WTC11 (cell line): ENCODE measurements at regions not wholly inside any gene's neighbourhood (a gene's known extent, or its start where the extent isn't known, plus 50 kb on each side); places are given as distances from the start of the nearest gene placed in this dataset.

Experiments
- ATAC-seq: fragments of 200-7000 bp; cut with Tn5 transposase; 2 replicates; pipeline ENCODE4 v1.10.0; 2021; ENCODE audit warnings: mild to moderate bottlenecking, moderate library complexity
- CTCF ChIA-PET: fragments of 300-600 bp; sonication (Branson Sonifier 250); formaldehyde crosslinking; loops from one replicate; lab custom pipeline; 2021; ENCODE audit warnings: antibody characterized with exemption; lab: Charles Lee
- POLR2A ChIA-PET: fragments of 350-600 bp; sonication (Branson Sonifier 250); formaldehyde crosslinking; loops from one replicate; lab custom pipeline; 2021; ENCODE audit warnings: antibody characterized with exemption; lab: Charles Lee
- DNase-seq: peaks from one replicate; pipeline ENCODE4 v3.0.0; 2021; ENCODE audit warnings: low spot score
- H3K27ac Mint-ChIP-seq: 2 replicates; pipeline ENCODE4 v1.8.0; 2021; ENCODE audit warnings: mixed read lengths
- H3K27me3 Mint-ChIP-seq: 2 replicates; pipeline ENCODE4 v1.8.0; 2021; ENCODE audit warnings: low read depth, mild to moderate bottlenecking, moderate library complexity, mixed read lengths
- H3K36me3 Mint-ChIP-seq: 2 replicates; pipeline ENCODE4 v1.8.0; 2021; ENCODE audit warnings: mixed read lengths
- H3K4me1 Mint-ChIP-seq: 2 replicates; pipeline ENCODE4 v1.8.0; 2022; ENCODE audit warnings: mixed read lengths
- H3K4me3 Mint-ChIP-seq: 2 replicates; pipeline ENCODE4 v1.8.0; 2021; ENCODE audit warnings: mild to moderate bottlenecking, moderate library complexity, mixed read lengths
- H3K9me3 Mint-ChIP-seq: 2 replicates; pipeline ENCODE4 v1.8.0; 2021; ENCODE audit warnings: mixed read lengths
- AFF4 ChIP-seq: sonication (generic); formaldehyde crosslinking; IDR thresholded peaks from 2 replicates; pipeline ENCODE4 v1.8.1; 2023; ENCODE audit warnings: mild to moderate bottlenecking, missing genetic modification reagents, borderline replicate concordance
- ATF6 ChIP-seq: sonication (generic); formaldehyde crosslinking; IDR thresholded peaks from 2 replicates; pipeline ENCODE4 v1.8.1; 2023; ENCODE audit warnings: mild to moderate bottlenecking, missing genetic modification reagents
- CREM ChIP-seq: sonication (generic); formaldehyde crosslinking; IDR thresholded peaks from 2 replicates; pipeline ENCODE4 v1.8.1; 2022; ENCODE audit warnings: mild to moderate bottlenecking, missing genetic modification reagents, moderate library complexity
- E2F5 ChIP-seq: sonication (generic); formaldehyde crosslinking; IDR thresholded peaks from 2 replicates; pipeline ENCODE4 v1.8.1; 2022; ENCODE audit warnings: mild to moderate bottlenecking, moderate library complexity, missing genetic modification reagents
- FOXP1 ChIP-seq: sonication (generic); formaldehyde crosslinking; IDR thresholded peaks from 2 replicates; pipeline ENCODE4 v1.8.0; 2022; ENCODE audit warnings: missing genetic modification reagents, mild to moderate bottlenecking, moderate library complexity, borderline replicate concordance
- KAT7 ChIP-seq: sonication (generic); formaldehyde crosslinking; IDR thresholded peaks from 2 replicates; pipeline ENCODE4 v1.8.1; 2023; ENCODE audit warnings: missing genetic modification reagents, mild to moderate bottlenecking, borderline replicate concordance
- MYBL2 ChIP-seq: sonication (generic); formaldehyde crosslinking; IDR thresholded peaks from 2 replicates; pipeline ENCODE4 v1.8.1; 2023; ENCODE audit warnings: mild to moderate bottlenecking, moderate library complexity, missing genetic modification reagents
- NFATC4 ChIP-seq: fragments of 250-450 bp; sonication (Bioruptor Pico); IDR thresholded peaks from 2 replicates; pipeline ENCODE4 v1.9.0; 2021; ENCODE audit warnings: mild to moderate bottlenecking
- OVOL2 ChIP-seq: fragments of 250-450 bp; sonication (Bioruptor Pico); IDR thresholded peaks from 2 replicates; pipeline ENCODE4 v1.9.0; 2021; ENCODE audit warnings: mild to moderate bottlenecking, borderline replicate concordance
- PRDM15 ChIP-seq: sonication (generic); formaldehyde crosslinking; IDR thresholded peaks from 2 replicates; pipeline ENCODE4 v1.8.0; 2022; ENCODE audit warnings: missing genetic modification reagents
- PRRX2 ChIP-seq: fragments of 250-450 bp; sonication (Bioruptor Pico); IDR thresholded peaks from 2 replicates; pipeline ENCODE4 v1.8.0; 2021; ENCODE audit warnings: mild to moderate bottlenecking
- RELA ChIP-seq: sonication (generic); formaldehyde crosslinking; IDR thresholded peaks from 2 replicates; pipeline ENCODE4 v1.8.1; 2022; ENCODE audit warnings: missing genetic modification reagents, mild to moderate bottlenecking, borderline replicate concordance
- ZNF232 ChIP-seq: sonication (generic); formaldehyde crosslinking; IDR thresholded peaks from 2 replicates; pipeline ENCODE4 v1.8.0; 2022; ENCODE audit warnings: mild to moderate bottlenecking, missing genetic modification reagents
- ZNF396 ChIP-seq: fragments of 250-450 bp; sonication (Bioruptor Pico); IDR thresholded peaks from 2 replicates; pipeline ENCODE4 v1.8.0; 2021; ENCODE audit warnings: mild to moderate bottlenecking, moderate library complexity, borderline replicate concordance
- ZNF425 ChIP-seq: fragments of 250-450 bp; sonication (Bioruptor Pico); conservative IDR thresholded peaks from 2 replicates; pipeline ENCODE4 v1.9.0; 2021; ENCODE audit warnings: mild to moderate bottlenecking
- TF ChIP-seq, protein P1 (sequence below): fragments of 200-600 bp; IDR thresholded peaks from 2 replicates; pipeline ENCODE4 v1.8.0; 2022; ENCODE audit warnings: antibody characterized with exemption
- TF ChIP-seq, protein P2 (sequence below): sonication (generic); formaldehyde crosslinking; IDR thresholded peaks from 2 replicates; pipeline ENCODE4 v1.8.0; 2022; ENCODE audit warnings: mild to moderate bottlenecking, missing genetic modification reagents

- TF ChIP-seq, protein P1, sequence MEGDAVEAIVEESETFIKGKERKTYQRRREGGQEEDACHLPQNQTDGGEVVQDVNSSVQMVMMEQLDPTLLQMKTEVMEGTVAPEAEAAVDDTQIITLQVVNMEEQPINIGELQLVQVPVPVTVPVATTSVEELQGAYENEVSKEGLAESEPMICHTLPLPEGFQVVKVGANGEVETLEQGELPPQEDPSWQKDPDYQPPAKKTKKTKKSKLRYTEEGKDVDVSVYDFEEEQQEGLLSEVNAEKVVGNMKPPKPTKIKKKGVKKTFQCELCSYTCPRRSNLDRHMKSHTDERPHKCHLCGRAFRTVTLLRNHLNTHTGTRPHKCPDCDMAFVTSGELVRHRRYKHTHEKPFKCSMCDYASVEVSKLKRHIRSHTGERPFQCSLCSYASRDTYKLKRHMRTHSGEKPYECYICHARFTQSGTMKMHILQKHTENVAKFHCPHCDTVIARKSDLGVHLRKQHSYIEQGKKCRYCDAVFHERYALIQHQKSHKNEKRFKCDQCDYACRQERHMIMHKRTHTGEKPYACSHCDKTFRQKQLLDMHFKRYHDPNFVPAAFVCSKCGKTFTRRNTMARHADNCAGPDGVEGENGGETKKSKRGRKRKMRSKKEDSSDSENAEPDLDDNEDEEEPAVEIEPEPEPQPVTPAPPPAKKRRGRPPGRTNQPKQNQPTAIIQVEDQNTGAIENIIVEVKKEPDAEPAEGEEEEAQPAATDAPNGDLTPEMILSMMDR: no peak
- TF ChIP-seq ZNF396 (CRISPR knock-in tag): no peak
- TF ChIP-seq PRRX2 (CRISPR knock-in tag): no peak
These were observed 198.5 kb upstream of the SMIM21 start (continued) for GRCh38 chr18:75625966-75626365.

DNA sequence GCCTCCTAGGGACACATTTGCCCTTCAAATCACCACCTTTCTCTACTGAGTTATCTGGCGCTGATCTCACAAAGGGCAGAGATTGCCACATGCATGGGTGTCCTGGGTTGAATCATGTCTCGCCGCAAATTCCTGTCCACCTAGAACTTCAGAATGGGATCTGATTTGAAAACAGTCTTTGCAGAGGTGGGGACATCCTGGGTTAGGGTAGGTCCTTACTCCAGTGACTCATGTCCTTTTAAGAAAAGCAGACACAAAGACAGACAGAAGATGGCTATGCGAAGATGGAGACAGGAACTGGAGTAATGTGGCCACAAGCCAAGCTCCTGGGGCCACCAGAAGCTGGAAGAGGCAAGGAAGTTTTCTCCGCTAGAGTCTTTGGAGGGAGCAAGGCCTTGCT, 197.4 kb upstream of the SMIM21 start:
- ChIA-PET POLR2A (no interaction called here), CTCF (no interaction called here)
- Mint-ChIP-seq H3K27me3 (no peaks in the 10 kb centered on the region; the same call in 1 of the 2 replicates), H3K27ac (no peak overlapping the region), H3K4me3 (no peak overlapping the region), H3K4me1 (no peaks in the 10 kb centered on the region), H3K36me3 (no peaks in the 10 kb centered on the region), H3K9me3 (peaks cover 13% of the 10 kb centered on the region)
- TF ChIP-seq ATF6 (CRISPR knock-in tag) (no peak), FOXP1 (CRISPR knock-in tag) (no peak), MYBL2 (CRISPR knock-in tag) (no peak), ZNF232 (CRISPR knock-in tag) (no peak), OVOL2 (CRISPR knock-in tag) (no peak), PRDM15 (CRISPR knock-in tag) (no peak)
- ATAC-seq (no peak), DNase-seq (no peak)

GRCh38 chr18:75621818-75622217, 194.3 kb upstream of the SMIM21 start:
- no peak for DNase-seq
- no peaks in the 10 kb centered on the region; the same call in 1 of the 2 replicates for H3K27me3 Mint-ChIP-seq
- no peak overlapping the region for H3K27ac Mint-ChIP-seq
- H3K9me3 Mint-ChIP-seq: peaks cover 12% of the 10 kb centered on the region
- H3K36me3 Mint-ChIP-seq: no peaks in the 10 kb centered on the region
- ChIA-PET POLR2A (no interaction called here), CTCF (no interaction called here)
- H3K4me3 Mint-ChIP-seq: no peak overlapping the region
- no peak for ATAC-seq
- H3K4me1 Mint-ChIP-seq: 0 out of 2 replicates have a peak, but pooled peaks cover 2% of the 10 kb centered on the region
- TF ChIP-seq, protein P2, sequence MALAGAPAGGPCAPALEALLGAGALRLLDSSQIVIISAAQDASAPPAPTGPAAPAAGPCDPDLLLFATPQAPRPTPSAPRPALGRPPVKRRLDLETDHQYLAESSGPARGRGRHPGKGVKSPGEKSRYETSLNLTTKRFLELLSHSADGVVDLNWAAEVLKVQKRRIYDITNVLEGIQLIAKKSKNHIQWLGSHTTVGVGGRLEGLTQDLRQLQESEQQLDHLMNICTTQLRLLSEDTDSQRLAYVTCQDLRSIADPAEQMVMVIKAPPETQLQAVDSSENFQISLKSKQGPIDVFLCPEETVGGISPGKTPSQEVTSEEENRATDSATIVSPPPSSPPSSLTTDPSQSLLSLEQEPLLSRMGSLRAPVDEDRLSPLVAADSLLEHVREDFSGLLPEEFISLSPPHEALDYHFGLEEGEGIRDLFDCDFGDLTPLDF (CRISPR knock-in tag): no peak
- TF ChIP-seq NFATC4 (CRISPR knock-in tag) (no peak), RELA (CRISPR knock-in tag) (no peak), AFF4 (CRISPR knock-in tag) (no peak), KAT7 (CRISPR knock-in tag) (no peak), E2F5 (CRISPR knock-in tag) (no peak), CREM (no peak), ZNF425 (CRISPR knock-in tag) (no peak)
